HG03103 (cell line): ENCODE measurements at regions not wholly inside any gene's neighbourhood (a gene's known extent, or its start where the extent isn't known, plus 50 kb on each side); places are given as distances from the start of the nearest gene placed in this dataset.
"Not testable (repeated sequence)": the region's sequence is repeated elsewhere in the genome, so short reads cannot be mapped to it uniquely, and the experiment has no call there.

Experiments
- ATAC-seq: cut with Tn5 transposase; IDR thresholded peaks from one replicate; pipeline ENCODE4 v1.9.1; 2021; ENCODE audit warnings: low read depth; ENCODE audit not compliant: unreplicated experiment

DNA sequence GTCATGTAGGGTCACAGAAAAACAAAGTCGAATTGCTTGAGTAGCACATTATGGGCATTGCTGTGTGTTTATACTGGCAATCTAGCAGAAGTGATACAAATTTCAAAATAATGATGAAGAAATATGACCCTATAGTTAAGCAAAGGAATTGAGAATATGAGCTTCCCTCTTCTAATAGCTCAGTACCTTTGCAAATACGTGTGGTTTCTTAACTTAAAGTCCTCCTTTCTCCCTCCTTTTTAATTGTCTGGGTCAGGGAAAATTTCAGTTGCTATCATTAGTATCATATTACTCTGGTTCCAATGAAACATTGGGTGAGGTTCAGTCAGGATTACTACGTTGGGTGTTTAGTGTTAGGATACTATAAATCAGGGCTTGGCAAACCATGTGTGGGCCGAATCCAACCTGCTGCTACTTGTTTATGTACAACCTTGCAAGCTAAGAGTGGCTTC, 166.8 kb upstream of the CARMIL1 start:
- ATAC-seq = no peak

DNA sequence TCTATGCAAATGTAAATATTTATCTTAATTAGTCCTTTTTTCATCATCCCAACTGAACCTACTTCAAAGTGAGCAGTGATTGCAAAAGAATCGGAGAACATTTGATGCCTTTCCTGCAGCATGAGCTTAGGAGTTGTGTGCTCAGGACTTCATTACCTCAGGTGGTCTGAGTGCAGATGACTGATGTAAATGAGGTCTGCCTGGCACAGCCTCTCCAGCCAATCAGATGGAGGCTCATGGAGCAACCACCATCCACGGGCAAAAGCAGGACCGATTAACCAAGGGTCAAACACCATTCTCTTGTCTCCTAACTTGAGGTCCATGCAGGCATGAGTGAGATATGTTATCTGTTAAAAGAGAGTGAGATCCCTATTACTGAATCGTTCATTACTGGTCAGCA, 165.7 kb upstream of the CARMIL1 start:
- no peak for ATAC-seq

DNA sequence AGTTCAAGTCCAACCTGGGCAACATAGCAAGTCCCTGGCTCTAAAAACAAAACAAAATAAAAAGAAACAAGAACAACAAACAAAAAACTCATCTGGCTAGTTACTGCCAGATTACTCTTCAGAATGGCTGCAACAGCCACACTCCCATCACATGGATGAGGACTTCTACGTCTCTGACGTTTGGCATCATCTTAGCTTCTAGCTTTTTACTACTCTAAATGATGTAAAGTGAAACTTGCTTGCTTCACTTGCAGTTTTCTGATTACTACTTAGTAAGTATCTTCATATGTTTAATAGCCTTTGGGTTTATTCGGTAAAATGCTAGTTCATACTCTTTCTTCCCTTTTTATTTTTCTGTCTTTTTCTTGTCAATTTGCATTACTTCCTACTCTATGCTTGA, 161.1 kb upstream of the CARMIL1 start:
- ATAC-seq = no peak

DNA sequence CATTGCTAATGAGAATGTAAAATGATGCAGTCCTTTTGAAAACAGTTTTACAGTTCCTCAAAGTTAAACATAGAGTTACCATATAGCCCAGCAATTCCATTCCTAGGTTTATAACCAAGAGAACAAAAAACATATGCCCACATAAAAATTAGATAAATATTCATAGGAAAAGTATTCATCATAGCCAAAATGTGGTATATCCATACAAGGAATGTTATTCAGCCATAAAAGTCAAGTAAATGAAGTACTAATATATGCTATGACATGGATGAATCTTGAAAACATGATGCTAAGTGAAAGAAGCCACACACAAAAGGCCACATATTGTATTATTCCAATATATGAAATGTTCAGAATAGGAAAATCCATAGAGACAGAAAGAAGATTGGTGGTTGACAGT, 158.0 kb upstream of the CARMIL1 start:
- ATAC-seq = no peak

DNA sequence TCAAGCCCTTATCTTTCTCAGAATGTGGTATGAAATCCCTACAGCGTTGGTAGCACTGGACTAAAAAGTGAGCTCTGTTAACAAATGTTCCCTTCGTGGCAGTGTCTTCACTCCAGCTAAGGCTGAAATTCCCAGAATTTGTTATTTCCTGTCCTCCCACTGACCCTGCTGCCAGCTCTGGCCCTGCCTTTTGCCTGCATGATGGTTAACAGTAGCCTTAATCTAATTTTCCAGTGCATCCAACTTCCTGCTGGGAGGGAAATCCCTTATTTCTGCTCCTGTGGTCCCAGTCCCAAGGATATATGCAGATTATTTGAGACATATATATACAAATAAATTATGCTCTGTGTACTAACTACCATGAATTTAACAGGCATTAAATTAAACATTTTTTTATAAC, 157.2 kb upstream of the CARMIL1 start:
- ATAC-seq = no peak

DNA sequence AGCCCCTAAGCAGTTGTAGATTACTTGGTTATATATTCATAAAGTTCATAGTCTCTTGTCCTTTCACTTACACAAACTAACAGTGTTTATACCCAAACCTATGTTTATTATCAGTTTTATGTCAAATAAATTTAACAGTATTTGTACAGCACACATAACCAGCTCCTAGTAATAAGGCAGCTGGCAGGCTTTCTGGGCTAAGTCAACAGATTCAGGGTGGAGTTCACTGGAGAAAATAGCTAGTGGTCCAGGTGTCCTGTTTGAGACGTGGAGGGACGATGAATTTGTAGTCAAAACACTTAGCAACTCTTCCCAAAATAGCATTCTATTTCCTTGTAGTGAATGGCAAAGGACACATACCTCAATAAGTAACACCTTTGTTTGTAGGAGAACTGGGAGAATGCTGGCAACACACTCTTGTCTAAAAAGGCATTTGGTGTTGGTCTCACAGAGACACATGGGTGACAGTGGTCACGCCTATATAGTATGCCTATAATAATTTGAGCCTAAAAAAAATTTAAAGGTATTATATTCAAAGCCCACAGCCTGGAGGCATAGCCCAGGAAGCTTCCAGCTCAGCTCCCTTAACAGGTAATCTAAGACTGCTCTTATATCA, 156.4 kb upstream of the CARMIL1 start:
- no peak for ATAC-seq

DNA sequence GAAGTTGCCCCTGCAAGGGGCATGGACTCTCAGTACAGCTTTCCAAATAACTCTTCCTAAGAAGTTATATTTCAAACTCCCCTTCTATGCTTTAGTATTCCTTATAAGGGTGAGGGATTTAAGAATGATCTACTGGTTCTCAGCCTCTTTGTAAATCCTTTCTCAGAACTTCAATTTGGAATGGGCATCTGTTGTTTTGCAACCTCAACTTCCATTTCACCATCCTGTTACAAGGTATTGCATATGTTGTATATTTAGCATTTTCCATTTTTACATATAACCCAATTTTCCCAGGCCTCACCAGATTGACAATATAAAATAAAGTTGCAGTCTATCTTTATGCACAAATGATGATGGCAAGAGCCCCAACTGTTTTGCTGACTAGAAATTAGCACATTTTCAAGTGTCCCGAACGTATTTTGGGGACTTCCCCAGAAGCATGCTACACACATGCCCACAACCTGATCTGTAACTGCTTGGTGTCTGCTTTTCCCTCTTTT, 154.9 kb upstream of the CARMIL1 start:
- ATAC-seq = no peak

DNA sequence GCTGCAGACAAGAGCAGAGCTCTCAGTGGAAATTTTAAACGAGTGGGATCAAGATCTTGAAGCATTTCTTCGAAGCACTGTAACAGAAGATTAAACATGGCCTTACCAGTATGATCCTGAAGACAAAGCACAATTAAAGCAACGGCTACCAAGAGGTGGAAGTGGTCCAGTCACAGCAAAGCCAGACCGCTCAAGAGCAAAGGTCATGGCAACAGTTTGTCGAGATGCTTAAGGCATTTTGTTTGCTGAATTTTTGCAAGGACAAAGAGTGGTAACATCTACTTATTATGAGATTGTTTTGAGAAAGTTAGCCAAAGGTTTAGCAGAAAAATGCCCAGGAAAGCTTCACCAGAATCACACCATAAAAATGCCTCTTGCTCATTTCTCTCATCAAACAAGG, 153.4 kb upstream of the CARMIL1 start:
- ATAC-seq = no peak

DNA sequence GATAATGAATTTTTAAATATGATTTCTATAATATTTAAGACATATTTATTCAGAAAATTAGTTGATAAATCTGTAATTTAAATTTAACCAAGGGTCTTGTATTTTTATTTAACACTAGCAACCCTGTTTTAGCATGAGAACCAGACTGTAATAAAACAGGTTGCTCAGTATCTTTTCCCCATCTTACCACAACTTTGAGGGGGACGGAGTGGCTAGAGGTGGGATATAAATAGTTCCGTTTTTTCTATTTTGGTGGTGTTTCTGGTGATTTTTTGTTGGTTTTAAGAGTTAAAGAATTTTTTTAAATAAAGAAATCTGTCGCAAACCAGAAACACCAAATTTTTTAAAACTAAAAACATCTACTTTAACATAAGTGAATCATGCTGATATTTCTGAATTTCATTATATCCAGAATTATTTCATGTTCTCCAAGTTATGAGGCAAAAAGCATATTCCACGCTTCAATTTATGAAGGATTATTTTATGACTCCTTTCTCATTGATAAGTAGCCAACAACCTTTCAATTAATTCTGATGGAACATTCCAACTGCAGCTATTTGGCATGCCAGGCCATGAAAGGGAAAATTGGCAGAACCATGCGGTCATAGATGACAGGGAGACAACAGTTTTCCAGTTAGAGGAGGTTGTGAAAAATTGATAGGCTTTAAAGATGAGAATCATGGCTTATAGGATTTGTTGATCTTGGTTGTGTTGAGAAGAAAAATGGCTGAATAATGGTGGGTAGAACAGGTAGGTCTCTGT, 151.9 kb upstream of the CARMIL1 start:
- no peak for ATAC-seq

DNA sequence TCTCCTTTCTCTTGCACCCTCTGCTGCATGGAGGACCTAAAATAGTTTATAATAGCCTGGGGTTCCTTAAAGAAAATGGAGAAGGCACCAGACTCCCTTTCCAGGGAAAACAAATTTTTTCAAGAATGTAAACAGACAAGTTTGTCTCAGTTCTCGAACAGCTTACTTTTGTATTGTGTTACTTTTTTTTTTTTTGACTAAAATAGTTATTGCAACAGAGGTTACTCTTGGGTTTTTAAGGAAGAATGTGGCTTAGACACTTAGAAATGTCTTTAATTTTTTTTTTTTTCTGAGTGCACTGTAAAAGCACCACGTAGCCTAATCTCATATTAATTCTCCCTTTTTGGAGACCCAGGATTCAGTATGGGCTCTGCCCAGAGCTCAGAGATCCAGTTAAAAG, 148.7 kb upstream of the CARMIL1 start:
- no peak for ATAC-seq

DNA sequence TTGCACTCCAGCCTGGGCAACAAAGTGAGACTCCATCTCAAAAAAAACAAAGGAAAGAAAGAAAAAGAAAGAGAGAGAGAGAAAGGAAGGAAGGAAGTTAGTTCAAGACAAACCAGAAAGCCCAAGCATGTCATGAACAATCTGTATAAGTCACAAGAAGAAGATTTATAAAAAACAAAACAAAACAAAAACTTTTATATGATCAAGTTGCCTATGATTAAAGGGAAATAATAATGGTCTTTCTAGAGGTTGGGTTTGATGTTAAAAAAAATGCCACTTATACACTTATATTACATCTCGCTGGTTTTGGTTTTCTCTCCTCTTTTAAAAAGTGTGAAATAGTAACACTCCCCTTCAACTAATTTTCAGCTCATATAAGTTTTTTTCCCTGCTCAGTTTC, 146.2 kb upstream of the CARMIL1 start:
- no peak for ATAC-seq

DNA sequence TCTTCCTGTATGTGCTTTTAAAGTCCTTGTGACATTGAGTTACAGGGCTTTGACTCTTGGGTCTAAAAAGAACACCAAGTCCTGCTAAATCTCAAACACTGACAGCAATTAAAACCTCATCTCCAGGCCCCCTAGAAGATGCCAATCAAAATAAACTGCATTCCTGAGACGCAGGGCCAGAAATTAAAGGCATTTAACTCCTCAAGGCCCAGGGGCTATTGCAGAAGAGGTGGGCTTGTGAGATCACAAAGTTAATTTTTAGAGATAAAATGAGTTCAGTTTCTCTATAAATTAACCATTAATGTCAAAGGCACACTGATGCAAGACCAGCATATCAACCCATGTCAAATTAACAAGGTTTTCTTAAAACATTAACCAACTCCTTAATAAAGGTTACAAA, 145.6 kb upstream of the CARMIL1 start:
- no peak for ATAC-seq

DNA sequence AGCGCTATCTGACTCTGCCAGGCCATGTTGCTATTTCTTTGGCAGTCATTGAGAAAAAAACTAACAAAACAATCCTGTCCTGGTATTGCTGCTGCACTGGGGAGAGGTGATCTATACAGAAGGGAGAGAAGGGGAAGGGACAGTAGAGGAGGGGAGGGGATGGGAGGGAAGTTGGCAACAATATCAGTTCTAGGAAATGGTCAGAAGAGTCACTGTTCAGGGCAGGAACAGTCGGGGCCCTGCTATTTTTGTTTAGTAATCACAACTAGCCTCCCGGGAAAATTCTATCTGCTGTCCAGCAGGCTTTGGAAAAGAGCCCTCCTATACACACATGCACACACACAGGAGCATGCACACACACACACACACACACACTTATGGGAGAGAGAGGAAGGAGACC, 142.3 kb upstream of the CARMIL1 start:
- no peak for ATAC-seq

DNA sequence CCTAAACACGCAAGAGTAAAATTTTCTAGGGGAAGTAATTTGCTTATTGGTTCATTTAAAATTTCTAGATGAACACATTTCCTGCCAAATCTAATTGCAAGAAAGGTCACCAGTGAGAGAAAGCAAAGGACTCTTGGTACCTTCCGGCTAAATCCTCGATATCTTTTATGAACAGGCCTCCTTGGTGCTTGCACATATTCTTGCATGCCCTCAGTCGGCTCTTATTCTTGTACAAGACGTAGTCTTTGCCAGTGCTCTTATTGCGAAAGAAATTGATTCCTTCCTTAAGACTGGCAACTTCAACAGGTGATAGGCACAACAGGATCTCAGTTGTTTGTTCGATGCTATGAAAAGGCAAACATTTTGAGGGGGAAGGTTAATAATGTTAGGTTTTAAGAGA, 141.7 kb upstream of the CARMIL1 start:
- no peak for ATAC-seq

DNA sequence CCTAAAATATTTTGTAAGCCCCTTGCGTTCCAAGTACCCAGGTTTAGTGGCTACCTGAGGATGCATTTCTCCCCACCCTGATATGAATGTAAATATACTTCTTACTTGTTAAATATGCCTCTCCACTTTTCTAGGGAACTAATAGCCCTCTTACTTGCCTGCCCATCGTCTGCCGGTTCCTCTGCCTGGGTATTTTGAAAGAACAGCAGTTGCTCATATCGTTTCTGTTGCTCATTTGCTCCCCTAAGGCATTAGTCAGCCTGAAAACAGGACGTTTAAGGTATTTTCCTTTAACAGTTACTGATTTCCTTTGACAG, 141.3 kb upstream of the CARMIL1 start:
- no peak for ATAC-seq

DNA sequence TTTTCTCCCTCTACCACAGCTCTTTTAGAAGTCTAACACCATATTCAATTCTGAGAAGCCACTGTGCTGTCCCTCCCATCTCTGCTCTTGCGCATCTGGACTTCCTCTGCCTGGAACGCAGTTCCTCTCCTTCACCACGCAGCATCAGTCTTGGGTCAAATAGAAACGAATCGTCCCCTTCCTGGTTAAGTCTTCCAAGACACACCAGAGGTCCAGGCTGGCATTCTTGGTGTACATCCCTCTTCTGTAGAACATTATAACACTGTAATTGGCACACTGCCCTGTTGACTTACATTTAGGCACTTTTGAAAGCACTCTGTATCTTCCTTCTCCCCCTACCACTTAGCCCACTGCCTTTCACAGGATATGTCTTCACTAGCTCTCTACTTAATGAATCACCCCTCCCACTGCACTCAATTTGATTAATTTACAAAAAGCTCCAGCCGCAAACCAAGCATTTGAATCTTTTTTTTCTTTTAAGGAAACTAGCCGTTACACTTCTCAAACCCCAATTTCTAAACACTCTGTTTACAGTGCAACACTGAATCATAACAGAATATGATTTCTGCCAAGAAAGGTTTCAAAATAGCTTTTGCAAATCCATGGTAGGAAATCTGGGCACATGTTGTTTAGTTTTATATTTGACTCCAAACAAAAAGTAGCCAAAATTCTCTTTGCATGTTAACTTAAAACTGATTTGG, 140.8 kb upstream of the CARMIL1 start:
- ATAC-seq = peak; percentile 90

DNA sequence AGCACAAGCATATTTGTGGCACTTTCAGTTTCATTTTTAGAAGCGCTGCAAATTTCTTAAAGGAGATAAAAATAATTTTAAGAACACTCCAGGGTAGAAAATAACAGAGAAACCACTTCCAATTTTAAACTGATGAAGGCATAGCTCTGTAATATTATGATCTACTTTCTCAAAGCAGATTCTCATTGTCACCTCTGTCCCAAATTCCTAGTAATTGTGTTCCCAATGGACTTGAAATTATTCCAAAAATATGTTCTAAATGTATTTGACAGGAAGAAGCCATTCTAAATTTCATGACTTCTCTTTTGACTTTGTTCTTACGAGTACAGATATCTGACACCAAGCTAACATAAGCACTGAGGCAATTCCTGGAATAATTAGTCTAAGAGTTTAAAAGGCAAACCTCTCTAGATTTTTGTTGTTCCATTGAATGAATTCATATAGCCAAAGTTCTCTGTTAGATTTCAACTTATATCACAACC, 140.2 kb upstream of the CARMIL1 start:
- no peak for ATAC-seq

DNA sequence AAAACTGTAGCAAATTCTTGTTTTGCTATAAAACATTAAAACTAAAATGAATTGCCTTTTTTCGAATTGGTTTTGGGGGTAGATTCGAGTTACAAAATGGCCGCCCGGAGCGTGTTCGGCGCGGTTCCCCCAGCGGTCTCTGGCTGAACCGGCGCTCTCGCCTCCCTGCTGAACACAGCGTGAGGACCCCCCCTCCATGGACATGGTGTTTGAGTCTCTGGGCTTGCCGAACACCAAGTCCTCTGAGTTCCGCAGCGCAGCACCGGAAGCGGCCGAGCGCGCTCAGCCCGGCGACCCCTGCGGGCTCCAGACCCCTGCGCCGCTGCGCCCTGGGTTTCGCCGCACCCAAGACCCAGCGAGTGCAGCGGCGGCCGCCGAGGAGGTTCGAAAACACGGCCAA, 139.6 kb upstream of the CARMIL1 start:
- ATAC-seq = not testable (repeated sequence)

DNA sequence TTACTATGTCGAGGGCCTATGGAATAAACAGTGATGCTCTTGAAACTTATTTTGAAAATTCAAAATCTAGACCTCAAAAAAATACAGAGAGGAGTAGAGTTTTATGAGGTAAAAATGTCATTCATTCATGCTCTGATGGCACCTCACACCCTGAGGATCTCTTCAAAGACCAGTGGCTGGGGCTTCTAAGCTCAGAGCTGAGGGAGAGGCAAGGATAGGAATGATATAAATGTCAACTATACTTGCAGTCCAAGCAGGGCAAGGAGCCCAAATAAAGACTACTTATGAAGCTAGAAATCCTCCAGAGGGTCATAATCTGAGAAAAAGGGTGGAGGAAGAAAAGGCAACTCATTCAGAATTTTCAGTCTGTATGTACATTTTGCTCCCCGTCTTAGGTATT, 136.7 kb upstream of the CARMIL1 start:
- ATAC-seq = no peak

DNA sequence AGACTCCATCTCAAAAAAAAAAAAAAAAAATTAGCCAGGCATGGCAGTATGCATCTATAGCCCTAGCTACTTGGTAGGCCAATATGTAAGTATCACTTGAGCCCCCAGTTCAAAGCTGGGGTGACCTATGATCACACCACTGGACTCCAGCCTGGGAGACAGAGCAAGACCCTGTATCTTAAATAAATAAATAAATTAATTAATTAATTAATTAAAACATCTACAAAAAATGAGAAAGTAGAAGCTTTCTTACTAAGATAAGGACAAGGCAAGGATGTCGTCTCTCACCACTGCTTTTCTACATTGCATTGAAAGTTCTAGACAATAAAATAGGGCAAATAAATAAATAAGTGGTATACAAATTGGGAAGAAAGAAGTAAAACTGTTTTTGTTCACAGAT, 134.3 kb upstream of the CARMIL1 start:
- ATAC-seq = no peak

DNA sequence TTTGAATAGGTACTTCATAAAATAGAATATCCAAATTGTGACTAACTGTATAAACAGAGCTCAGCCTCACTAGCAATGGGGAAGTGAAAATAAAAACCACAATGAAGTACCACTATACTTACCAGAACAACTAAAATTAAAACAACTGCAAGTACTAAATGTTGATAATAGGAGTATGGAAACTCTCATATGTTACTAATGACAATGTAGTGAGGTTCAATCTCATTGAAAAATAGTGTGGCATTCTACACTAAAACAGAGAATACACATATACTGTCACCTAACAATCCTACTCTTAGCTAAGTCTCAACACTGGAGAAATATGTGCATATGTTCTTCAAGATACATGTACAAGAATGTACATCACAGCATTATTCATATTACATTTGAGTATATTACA, 132.0 kb upstream of the CARMIL1 start:
- peak; percentile 98 for ATAC-seq

DNA sequence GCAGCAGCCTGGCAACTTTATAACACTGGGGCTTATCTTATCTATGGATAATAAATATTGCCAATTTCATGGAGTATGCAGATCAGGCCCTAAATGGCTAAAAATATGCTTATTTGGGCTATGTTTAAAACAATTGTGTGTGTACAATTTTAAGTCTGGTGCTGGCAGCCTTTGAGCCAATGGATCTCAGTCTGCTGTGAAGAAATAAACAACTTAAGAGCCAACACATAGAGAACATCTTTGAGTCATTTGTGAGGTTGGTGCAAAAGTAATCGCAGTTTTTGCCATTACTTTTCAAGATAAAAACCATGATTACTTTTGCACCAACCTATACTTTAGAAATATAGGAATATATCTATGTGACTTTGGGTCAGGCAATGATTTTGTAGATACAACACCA, 129.1 kb upstream of the CARMIL1 start:
- no peak for ATAC-seq
